ENCODE measurements at regions not wholly inside any gene's neighbourhood (a gene's known extent, or its start where the extent isn't known, plus 50 kb on each side); places are given as distances from the start of the nearest gene placed in this dataset.

DNA sequence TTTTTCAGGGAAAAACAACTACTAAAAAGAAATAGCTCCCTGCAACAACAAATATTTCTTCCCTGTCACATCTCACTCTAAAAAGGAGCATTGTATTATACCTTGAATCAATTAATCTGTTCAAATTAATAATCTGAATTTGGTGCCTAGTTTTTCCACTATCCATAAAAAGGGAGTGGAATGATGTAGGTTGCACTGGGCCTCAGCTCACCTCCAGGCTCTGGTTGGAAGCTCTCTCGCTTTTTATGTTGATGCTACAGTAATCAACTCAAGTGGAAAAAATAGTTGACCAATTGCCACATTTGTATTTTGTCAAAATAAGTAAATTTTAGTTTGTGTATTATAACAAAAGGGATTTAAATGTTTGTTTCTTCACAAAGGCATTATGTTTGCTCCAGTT, 126.1 kb downstream of the MAD2L1 start:
- no peaks in the 10 kb centered on the region for H3K9me3 Mint-ChIP-seq
- H3K4me1 Mint-ChIP-seq: no peaks in the 10 kb centered on the region
- no peak overlapping the region for H3K27ac Mint-ChIP-seq
- no peak overlapping the region for H3K4me3 Mint-ChIP-seq
- H3K27me3 Mint-ChIP-seq (ENCODE audit: low read depth, poor library complexity): no peaks in the 10 kb centered on the region
- DNase-seq: no peak
- no peaks in the 10 kb centered on the region for H3K36me3 Mint-ChIP-seq (ENCODE audit: low read depth)
- TF ChIP-seq, protein P1, sequence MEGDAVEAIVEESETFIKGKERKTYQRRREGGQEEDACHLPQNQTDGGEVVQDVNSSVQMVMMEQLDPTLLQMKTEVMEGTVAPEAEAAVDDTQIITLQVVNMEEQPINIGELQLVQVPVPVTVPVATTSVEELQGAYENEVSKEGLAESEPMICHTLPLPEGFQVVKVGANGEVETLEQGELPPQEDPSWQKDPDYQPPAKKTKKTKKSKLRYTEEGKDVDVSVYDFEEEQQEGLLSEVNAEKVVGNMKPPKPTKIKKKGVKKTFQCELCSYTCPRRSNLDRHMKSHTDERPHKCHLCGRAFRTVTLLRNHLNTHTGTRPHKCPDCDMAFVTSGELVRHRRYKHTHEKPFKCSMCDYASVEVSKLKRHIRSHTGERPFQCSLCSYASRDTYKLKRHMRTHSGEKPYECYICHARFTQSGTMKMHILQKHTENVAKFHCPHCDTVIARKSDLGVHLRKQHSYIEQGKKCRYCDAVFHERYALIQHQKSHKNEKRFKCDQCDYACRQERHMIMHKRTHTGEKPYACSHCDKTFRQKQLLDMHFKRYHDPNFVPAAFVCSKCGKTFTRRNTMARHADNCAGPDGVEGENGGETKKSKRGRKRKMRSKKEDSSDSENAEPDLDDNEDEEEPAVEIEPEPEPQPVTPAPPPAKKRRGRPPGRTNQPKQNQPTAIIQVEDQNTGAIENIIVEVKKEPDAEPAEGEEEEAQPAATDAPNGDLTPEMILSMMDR (IDR thresholded peaks at IDR 0.05): no peak

DNA sequence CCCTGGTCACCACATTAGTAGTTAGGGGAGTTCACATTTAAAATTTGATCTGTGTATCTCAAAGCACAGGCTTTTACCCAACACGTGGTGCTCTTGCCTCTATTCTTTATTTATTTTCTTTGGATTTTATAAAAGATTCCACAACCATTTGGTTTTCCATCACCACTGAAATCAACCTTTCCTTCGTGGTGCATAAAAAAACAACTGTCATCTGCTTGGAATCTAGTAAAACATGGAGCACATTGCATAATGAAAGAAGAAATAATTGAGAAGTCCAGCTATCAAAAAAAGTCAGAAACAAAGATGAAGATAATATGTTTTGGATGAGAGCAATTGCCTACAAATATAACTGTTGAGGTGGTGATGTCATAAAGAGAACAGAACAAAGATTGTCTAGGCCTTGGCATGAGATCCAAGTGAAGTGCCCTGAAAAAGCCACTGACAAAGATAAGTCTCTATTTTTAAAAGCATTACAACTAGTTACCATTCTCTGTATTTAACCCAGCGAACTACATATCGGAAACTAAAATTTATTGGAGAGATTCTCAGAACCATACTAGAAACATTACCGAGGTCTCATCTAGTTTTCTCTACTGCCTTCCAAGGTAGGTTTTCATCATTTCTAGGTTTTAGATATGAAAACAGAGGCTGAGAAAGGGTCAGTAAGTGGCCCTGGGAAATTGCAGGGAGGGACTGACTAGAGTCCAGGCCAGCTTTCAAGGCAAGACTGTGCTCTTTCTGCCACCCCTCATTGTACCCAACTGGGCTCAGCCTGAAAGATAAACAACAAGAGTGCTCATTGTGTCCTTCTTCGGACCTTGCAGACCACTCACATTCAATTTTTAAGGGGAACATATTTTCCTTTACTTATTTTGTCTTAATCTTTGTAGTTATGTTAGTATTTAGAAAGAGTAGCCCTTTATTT, 127.3 kb downstream of the MAD2L1 start:
- TF ChIP-seq, protein P1 (IDR thresholded peaks at IDR 0.05): no peak
- Mint-ChIP-seq H3K4me1 (no peaks in the 10 kb centered on the region), H3K27me3 (ENCODE audit: low read depth, poor library complexity) (no peaks in the 10 kb centered on the region), H3K27ac (no peak overlapping the region), H3K4me3 (no peak overlapping the region), H3K36me3 (ENCODE audit: low read depth) (no peaks in the 10 kb centered on the region), H3K9me3 (no peaks in the 10 kb centered on the region)
- DNase-seq: no peak

DNA sequence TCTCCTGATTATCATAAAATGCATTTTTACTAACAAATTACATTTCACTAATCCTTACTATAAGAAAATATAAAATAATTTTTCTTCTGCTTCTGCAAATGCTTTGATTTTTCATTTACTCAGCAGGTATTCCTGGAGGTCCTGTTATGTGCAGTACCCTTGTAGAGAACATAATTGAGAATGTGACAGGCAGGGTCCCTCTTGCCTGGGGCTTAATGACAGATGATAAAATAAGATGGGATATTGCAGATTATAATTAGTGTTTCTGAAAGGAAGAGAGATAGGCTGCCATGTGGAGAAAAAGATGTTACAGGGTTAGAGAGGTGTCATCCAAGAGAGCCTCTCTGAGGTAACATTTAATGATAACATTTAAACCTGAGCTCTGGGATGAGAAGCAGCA, 128.9 kb downstream of the MAD2L1 start:
- no peaks in the 10 kb centered on the region for H3K9me3 Mint-ChIP-seq
- H3K27me3 Mint-ChIP-seq (ENCODE audit: low read depth, poor library complexity): no peaks in the 10 kb centered on the region
- no peak overlapping the region for H3K4me3 Mint-ChIP-seq
- H3K36me3 Mint-ChIP-seq (ENCODE audit: low read depth): no peaks in the 10 kb centered on the region
- no peak for DNase-seq
- TF ChIP-seq, protein P1 (IDR thresholded peaks at IDR 0.05): no peak
- peaks cover 5% of the 10 kb centered on the region for H3K4me1 Mint-ChIP-seq
- no peak overlapping the region for H3K27ac Mint-ChIP-seq

DNA sequence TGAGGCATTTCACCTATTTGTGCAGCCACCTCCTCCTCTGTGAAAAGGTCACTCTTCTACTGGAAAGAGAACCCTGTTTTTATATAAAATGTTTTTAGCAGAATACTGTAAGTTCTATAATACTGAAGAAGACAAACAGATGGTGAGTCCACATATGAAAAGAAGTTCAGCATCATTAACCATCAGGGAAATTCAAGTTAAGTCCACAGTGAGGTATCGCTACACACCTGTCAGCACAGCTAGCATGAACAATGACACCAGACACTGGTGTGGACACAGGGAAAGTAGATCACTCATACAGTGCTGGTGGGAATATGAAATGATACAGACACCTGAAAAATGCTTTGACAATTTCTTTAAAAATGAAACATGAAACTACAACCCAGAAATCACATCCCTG, 133.0 kb downstream of the MAD2L1 start:
- H3K4me3 Mint-ChIP-seq: no peak overlapping the region
- TF ChIP-seq, protein P1 (IDR thresholded peaks at IDR 0.05): no peak
- no peak for DNase-seq
- peaks cover 3% of the 10 kb centered on the region for H3K27me3 Mint-ChIP-seq (ENCODE audit: low read depth, poor library complexity)
- H3K9me3 Mint-ChIP-seq: peaks cover 5% of the 10 kb centered on the region
- no peak overlapping the region for H3K27ac Mint-ChIP-seq
- H3K4me1 Mint-ChIP-seq: peaks cover 8% of the 10 kb centered on the region
- H3K36me3 Mint-ChIP-seq (ENCODE audit: low read depth): no peaks in the 10 kb centered on the region

DNA sequence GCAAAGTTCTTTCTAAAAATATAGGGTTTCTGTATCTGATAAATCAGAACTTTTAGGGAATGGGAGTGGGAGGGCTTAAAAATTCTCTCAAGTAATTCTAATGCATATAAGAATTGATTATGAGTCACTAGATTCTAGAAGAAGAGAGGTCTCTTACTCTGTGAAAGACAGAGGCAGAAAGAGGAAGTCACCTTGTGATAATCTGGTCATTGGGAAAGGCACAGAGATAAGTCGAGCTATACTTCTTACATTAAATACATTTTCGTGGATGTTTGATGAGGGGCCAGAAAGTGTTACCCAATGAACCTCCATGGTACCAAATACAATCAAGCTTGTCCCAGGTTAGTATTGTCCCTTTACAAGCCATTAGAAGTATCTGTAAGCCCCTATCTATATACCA, 134.4 kb downstream of the MAD2L1 start:
- DNase-seq: no peak
- no peak overlapping the region for H3K27ac Mint-ChIP-seq
- peaks cover 8% of the 10 kb centered on the region for H3K4me1 Mint-ChIP-seq
- H3K36me3 Mint-ChIP-seq (ENCODE audit: low read depth): no peaks in the 10 kb centered on the region
- TF ChIP-seq, protein P1 (IDR thresholded peaks at IDR 0.05): no peak
- H3K9me3 Mint-ChIP-seq: peaks cover 5% of the 10 kb centered on the region
- peaks cover 3% of the 10 kb centered on the region for H3K27me3 Mint-ChIP-seq (ENCODE audit: low read depth, poor library complexity)
- H3K4me3 Mint-ChIP-seq: no peak overlapping the region

DNA sequence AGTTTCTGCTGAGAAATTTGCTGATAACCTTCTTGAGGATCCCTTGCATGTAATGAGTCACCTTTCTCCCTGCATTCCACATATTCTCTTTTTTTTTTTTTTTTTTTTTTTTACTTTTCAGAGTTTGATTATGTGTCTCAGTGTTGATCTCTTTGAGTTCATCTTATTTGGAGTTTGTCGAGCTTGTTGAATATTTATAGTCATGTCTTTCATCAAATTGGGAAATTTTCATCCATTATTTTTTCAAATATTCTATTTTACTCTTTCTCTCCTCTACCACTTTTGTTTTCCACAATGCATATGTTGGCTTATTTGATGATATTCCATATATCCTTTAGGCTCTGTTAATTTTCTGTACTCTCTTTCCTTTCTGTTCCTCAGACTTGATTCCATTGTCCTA, 136.1 kb downstream of the MAD2L1 start:
- no peak for DNase-seq
- TF ChIP-seq, protein P1 (IDR thresholded peaks at IDR 0.05): no peak
- H3K9me3 Mint-ChIP-seq: peaks cover 5% of the 10 kb centered on the region
- peaks cover 8% of the 10 kb centered on the region for H3K4me1 Mint-ChIP-seq
- H3K27me3 Mint-ChIP-seq (ENCODE audit: low read depth, poor library complexity): peaks cover 3% of the 10 kb centered on the region
- no peak overlapping the region for H3K27ac Mint-ChIP-seq
- no peaks in the 10 kb centered on the region for H3K36me3 Mint-ChIP-seq (ENCODE audit: low read depth)
- no peak overlapping the region for H3K4me3 Mint-ChIP-seq
